ENCODE measurements at regions not wholly inside any gene's neighbourhood (a gene's known extent, or its start where the extent isn't known, plus 50 kb on each side); places are given as distances from the start of the nearest gene placed in this dataset.
"Not testable (repeated sequence)": the region's sequence is repeated elsewhere in the genome, so short reads cannot be mapped to it uniquely, and the experiment has no call there.

DNA sequence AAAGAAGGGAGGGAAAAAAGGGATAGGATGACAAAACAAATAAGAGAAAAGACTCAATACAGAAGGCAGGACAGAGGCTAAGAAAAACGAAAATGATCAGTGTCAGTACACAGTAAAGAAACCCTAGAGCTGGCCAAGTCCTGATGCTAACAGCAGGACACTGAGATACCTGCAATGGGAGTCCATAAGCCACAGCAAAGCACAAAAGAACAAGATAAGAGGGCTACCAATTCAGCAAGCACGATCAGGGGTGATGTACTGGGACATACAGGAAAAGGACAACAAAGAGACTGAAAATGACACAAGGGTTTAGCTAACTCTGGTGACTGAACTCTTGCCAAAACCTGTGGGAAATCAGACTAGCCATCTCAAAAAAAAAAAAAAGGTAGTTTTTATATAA lies 1072.6 kb upstream of the COX7C start:
- Histone ChIP-seq H3K27me3 (ENCODE audit: insufficient read depth, poor library complexity, severe bottlenecking) (no peaks in the 10 kb centered on the region), H3K27ac (ENCODE audit: poor library complexity, severe bottlenecking) (no peak overlapping the region), H3K4me1 (ENCODE audit: insufficient read depth, poor library complexity, severe bottlenecking) (no peaks in the 10 kb centered on the region), H3K36me3 (ENCODE audit: low read depth) (no peaks in the 10 kb centered on the region), H3K4me3 (ENCODE audit: severe bottlenecking) (no peak overlapping the region), H3K9me3 (ENCODE audit: severe bottlenecking) (no peaks in the 10 kb centered on the region)
- no peak for TF ChIP-seq CTCF (IDR thresholded peaks at IDR 0.05; ENCODE audit: poor library complexity, severe bottlenecking)
- no peak for ATAC-seq (ENCODE audit: low read depth)
- no peak for DNase-seq (ENCODE audit: low spot score)

DNA sequence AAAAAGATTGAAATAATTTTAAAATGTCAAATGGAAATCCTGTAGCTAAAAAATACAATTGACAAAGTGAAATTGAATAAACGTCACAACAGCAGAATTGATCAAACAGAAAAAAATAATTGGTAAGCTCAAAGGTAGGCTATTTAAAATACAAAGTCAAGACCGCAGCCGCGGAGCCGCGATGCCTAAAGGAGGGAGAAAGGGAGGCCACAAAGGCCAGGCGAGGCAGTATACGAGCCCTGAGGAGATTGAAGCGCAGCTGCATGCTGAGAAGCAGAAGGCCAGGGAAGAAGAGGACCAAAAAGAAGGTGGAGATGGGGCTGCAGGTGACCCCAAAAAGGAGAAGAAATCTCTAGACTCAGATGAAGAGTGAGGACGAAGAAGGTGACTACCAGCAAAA lies 1068.5 kb upstream of the COX7C start:
- H3K9me3 ChIP-seq (ENCODE audit: severe bottlenecking) = no peaks in the 10 kb centered on the region
- TF ChIP-seq CTCF (IDR thresholded peaks at IDR 0.05; ENCODE audit: poor library complexity, severe bottlenecking) = no peak
- no peaks in the 10 kb centered on the region for H3K27me3 ChIP-seq (ENCODE audit: insufficient read depth, poor library complexity, severe bottlenecking)
- no peaks in the 10 kb centered on the region for H3K4me1 ChIP-seq (ENCODE audit: insufficient read depth, poor library complexity, severe bottlenecking)
- H3K36me3 ChIP-seq (ENCODE audit: low read depth) = no peaks in the 10 kb centered on the region
- no peak overlapping the region for H3K27ac ChIP-seq (ENCODE audit: poor library complexity, severe bottlenecking)
- ATAC-seq (ENCODE audit: low read depth) (no peak), DNase-seq (ENCODE audit: low spot score) (no peak)
- H3K4me3 ChIP-seq (ENCODE audit: severe bottlenecking) = no peak overlapping the region

DNA sequence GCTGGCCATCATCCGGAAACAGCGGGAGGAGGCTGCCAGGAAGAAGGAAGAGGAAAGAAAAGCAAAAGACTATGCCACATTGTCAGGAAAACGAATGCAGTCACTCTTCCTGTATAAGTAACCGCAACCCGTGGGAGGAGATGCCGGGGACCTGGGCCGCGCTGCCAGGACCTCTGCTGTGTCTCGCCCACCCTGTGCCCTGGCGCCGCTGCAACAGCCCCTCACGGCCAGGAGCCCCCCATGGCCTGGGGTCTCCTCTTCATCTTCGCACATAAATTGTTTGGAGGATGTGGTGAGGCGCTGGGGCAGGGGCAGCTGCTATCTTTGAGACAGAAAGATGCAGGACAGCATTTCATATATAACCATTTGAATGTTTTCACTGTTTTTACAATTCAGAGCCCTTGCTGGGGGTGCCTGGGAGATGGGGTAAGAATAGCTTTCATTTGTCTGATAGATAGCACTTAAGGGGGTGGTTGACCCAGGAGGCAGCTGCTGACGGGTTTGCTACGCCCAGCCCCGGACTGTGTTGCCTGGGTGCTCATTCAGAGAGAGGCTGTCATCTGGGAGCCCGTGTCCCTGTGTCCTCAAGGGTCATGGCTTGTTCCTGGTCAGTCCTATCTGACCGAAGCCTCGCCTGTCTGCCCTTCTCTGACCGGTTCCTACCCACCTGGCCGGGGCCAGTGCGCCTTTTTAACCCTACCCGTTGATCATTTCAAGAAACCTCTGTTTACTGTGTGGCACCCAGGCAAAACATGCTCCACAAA lies 1067.7 kb upstream of the COX7C start:
- Histone ChIP-seq H3K4me1 (ENCODE audit: insufficient read depth, poor library complexity, severe bottlenecking) (no peaks in the 10 kb centered on the region), H3K27ac (ENCODE audit: poor library complexity, severe bottlenecking) (no peak overlapping the region), H3K9me3 (ENCODE audit: severe bottlenecking) (no peaks in the 10 kb centered on the region), H3K36me3 (ENCODE audit: low read depth) (no peaks in the 10 kb centered on the region), H3K27me3 (ENCODE audit: insufficient read depth, poor library complexity, severe bottlenecking) (no peaks in the 10 kb centered on the region), H3K4me3 (ENCODE audit: severe bottlenecking) (no peak overlapping the region)
- no peak for TF ChIP-seq CTCF (IDR thresholded peaks at IDR 0.05; ENCODE audit: poor library complexity, severe bottlenecking)
- ATAC-seq (ENCODE audit: low read depth) (no peak), DNase-seq (ENCODE audit: low spot score) (no peak)

- H3K4me3 ChIP-seq (ENCODE audit: severe bottlenecking) = no peak overlapping the region
- no peaks in the 10 kb centered on the region for H3K36me3 ChIP-seq (ENCODE audit: low read depth)
- no peak overlapping the region for H3K27ac ChIP-seq (ENCODE audit: poor library complexity, severe bottlenecking)
- no peak for TF ChIP-seq CTCF (IDR thresholded peaks at IDR 0.05; ENCODE audit: poor library complexity, severe bottlenecking)
- H3K9me3 ChIP-seq (ENCODE audit: severe bottlenecking) = no peaks in the 10 kb centered on the region
- H3K27me3 ChIP-seq (ENCODE audit: insufficient read depth, poor library complexity, severe bottlenecking) = no peaks in the 10 kb centered on the region
- ATAC-seq (ENCODE audit: low read depth) (no peak), DNase-seq (ENCODE audit: low spot score) (no peak)
- no peaks in the 10 kb centered on the region for H3K4me1 ChIP-seq (ENCODE audit: insufficient read depth, poor library complexity, severe bottlenecking)
Measured at GRCh38 chr5:85556464-85556863, 1061.3 kb upstream of the COX7C start.

DNA sequence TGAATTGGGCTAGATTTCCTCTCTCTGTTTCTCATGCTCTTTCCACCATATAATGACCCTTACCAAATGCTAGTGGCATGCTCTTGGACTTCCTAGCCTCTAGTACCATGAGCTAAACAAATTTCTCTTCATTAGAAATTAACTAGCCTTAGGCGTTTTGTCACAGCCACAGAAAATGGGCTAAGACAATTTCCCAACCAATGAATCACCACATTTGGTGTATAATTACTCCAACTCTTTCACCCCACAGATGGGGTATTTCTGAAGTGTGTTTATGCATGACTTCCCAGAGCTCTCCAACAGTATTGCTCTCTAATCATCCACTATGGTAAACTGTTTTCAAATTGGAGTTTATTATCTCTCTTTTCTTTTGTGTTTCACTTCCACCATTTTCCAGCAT lies 1041.1 kb upstream of the COX7C start:
- Histone ChIP-seq H3K4me3 (ENCODE audit: severe bottlenecking) (no peak overlapping the region), H3K27ac (ENCODE audit: poor library complexity, severe bottlenecking) (no peak overlapping the region), H3K4me1 (ENCODE audit: insufficient read depth, poor library complexity, severe bottlenecking) (no peaks in the 10 kb centered on the region), H3K9me3 (ENCODE audit: severe bottlenecking) (no peaks in the 10 kb centered on the region), H3K36me3 (ENCODE audit: low read depth) (no peaks in the 10 kb centered on the region), H3K27me3 (ENCODE audit: insufficient read depth, poor library complexity, severe bottlenecking) (no peaks in the 10 kb centered on the region)
- no peak for DNase-seq (ENCODE audit: low spot score)
- ATAC-seq (ENCODE audit: low read depth) = no peak
- no peak for TF ChIP-seq CTCF (IDR thresholded peaks at IDR 0.05; ENCODE audit: poor library complexity, severe bottlenecking)

DNA sequence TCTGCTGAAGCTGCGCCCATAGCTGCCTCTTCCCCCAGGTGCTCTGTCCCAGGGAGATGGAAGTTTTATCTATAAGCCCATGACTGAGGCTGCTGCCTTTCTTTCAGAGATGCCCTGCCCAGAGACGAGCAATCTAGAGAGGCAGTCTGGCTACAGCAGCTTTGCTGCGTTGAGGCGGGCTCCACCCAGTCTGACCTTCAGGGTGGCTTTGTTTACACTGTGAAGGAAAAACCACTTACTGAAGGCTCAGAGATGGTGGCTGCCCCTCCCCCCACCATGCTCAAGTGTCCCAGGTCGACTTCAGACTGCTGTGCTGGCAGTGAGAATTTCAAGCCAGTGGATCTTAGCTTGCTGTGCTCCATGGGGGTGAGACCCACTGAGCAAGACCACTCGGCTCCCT lies 1029.9 kb upstream of the COX7C start:
- not testable (repeated sequence) for H3K36me3 ChIP-seq (ENCODE audit: low read depth); H3K27ac ChIP-seq (ENCODE audit: poor library complexity, severe bottlenecking); H3K9me3 ChIP-seq (ENCODE audit: severe bottlenecking); H3K27me3 ChIP-seq (ENCODE audit: insufficient read depth, poor library complexity, severe bottlenecking); H3K4me3 ChIP-seq (ENCODE audit: severe bottlenecking); ATAC-seq (ENCODE audit: low read depth); H3K4me1 ChIP-seq (ENCODE audit: insufficient read depth, poor library complexity, severe bottlenecking); DNase-seq (ENCODE audit: low spot score)

- not testable (repeated sequence) for DNase-seq (ENCODE audit: low spot score); H3K4me1 ChIP-seq (ENCODE audit: insufficient read depth, poor library complexity, severe bottlenecking); H3K27ac ChIP-seq (ENCODE audit: poor library complexity, severe bottlenecking); H3K27me3 ChIP-seq (ENCODE audit: insufficient read depth, poor library complexity, severe bottlenecking); H3K36me3 ChIP-seq (ENCODE audit: low read depth); ATAC-seq (ENCODE audit: low read depth); H3K9me3 ChIP-seq (ENCODE audit: severe bottlenecking); H3K4me3 ChIP-seq (ENCODE audit: severe bottlenecking)
Measured at GRCh38 chr5:85588268-85588667, 1029.5 kb upstream of the COX7C start.

Measured in RWPE2 (cell line).